ENCODE measurements at regions not wholly inside any gene's neighbourhood (a gene's known extent, or its start where the extent isn't known, plus 50 kb on each side); places are given as distances from the start of the nearest gene placed in this dataset.
"Not testable (repeated sequence)": the region's sequence is repeated elsewhere in the genome, so short reads cannot be mapped to it uniquely, and the experiment has no call there.

- peak; percentile 53 for DNase-seq
Measured at GRCh38 chr1:233790662-233791371, 113.7 kb upstream of the SLC35F3 start.

DNA sequence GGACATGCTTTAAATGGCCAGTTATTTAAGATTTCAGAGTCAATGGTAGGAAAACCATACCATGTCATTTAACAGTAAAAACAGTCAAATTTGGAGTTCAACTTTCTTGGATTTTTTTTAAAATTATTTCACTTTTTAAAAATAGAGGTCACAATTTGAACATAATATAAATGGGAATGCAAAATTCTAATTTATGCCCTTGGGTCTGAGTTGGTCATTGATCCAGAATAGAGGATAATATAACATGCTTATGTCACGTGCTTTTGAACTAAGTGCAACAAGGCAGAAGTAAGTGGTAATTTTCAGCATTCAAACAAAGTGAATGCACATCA, 113.1 kb upstream of the SLC35F3 start:
- no peak for DNase-seq

DNA sequence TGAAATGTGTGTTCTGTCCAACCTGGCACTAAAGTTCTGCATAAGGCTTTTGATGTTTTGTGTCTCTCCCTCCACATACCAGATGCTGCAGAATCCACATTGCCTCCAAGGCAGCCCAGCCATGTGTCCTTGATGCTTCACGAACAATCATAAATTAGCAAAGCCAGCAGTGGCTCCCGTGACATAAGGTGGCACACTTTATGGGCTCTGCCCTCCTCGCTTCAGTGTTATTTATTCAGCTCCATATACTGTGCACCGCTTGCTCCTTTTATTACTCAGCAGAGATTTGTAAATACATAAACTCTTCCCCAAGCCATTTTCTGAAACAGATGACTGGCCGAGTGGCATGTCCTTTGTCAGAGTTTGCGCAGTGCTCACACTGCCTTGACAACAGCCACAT, 112.8 kb upstream of the SLC35F3 start:
- DNase-seq = no peak

DNA sequence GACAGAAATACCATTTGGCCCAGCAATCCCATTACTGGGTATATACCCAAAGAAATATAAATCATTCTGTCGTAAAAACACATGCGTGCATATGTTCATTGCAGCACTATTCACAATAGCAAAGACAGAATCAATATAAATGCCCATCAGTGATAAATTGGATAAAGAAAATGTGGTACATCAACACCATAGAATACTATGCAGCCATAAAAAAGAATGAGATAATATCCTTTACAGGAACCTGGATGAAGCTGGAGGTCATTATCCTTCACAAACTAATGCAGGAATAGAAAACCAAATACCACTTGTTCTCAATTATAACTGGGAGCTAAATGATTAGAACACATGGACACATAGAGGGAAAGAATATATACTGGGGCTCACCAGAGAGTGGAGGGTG, 109.6 kb upstream of the SLC35F3 start:
- DNase-seq = no peak

DNA sequence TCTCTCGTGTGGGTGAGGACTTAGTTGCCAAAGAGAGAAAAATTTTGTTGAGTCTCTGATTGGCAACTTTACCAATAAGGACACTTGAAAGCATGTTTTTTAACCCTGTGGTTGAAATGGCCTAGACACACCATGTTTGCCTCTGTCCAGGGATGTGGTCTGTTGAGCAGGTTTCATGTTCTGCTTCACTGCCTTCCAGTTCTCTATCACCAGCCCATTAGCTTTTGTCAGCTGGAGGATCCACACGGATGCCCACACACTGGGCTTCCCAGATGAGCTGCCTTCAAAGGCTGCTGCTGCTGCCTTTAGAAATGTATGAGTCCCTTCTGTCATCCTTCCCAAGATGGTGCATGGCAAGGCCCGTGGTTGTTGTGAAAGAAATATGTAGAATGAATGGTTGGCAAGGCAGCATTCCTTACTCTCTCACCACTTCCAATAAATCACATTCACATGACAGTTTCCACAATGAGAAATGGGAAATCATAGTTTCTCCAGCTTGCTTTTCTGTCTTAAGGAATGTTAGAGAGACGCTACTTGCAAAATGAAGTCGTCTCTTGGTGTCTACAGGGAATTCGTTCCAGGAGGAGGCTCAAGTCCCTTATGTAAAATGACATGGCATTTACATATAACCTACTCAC, 108.2 kb upstream of the SLC35F3 start:
- no peak for DNase-seq

GRCh38 chr1:233802611-233803010, 101.9 kb upstream of the SLC35F3 start:
- no peak for DNase-seq

GRCh38 chr1:233805786-233806185, 98.7 kb upstream of the SLC35F3 start:
- DNase-seq = no peak

- no peak for DNase-seq
Measured at GRCh38 chr1:233815357-233815756, 89.1 kb upstream of the SLC35F3 start.

DNA sequence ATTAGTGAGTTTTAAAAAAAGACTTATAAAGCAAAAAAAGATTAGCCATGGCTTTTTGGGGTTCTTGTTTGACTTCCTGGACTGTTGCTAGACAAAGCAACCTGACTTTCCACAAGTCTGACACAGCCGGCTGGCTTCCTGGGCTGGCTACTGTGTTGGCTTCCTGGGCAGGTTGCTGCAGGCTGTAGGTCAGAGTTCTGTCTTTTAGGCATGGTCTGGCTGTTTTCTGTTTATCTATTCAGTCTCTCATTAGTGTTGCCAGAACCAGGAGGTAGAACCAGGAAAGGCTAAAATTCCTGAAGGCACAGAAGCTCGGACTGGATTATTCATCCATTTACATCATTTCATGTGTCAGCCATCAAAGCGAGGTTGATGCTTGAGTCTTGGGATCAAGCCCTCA, 88.6 kb upstream of the SLC35F3 start:
- DNase-seq = no peak

DNA sequence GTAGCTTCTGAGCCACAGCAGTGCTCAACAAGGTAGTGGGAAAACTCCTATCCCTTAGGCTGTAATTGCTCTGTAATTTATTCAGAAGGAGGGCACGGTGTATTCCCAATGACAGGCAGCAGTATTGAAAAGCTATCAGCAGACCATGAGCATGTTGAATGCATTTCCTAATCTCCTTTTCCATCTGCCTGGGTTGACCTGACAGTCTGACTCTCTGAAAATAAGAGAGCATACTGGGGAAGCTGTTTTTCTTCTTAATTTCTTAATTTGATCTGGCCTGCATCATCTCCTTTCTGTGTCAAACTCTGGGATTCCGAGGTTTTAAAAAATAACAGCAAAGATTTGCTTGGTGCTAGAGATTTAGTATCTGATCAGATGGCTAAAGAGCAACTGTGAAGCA, 88.1 kb upstream of the SLC35F3 start:
- DNase-seq = no peak

DNA sequence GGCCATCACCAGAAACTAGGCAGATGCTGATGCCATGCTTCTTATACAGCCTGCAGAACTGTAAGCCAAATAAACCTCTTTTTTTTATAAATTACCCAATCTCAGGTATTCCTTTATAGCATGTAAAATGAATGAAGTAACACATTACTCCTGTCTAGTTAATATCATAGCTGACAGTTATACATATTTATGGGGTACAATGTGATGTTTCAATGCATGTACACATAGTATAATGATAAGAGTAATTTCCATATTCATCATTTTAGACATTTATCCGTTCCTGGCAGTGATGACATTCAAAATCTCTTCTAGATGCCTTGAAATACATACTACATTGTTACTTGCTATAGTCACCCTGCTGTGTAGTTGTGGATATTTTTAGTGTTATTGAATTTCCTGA, 85.4 kb upstream of the SLC35F3 start:
- DNase-seq = no peak

DNA sequence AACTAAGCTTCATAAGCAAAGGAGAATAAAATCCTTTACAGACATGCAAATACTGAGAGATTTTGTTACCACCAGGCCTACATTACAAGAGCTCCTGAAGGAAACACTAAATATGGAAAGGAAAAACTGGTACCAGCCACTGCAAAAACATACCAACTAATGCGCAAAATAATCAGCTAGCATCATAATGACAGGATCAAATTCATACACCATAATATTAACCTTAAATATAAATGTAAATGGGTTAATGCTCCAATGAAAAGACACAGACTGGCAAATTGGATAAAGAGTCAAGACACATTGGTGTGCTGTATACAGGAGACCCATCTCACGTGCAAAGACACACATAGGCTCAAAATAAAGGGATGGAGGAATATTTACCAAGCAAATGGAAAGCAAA, 80.3 kb upstream of the SLC35F3 start:
- not testable (repeated sequence) for DNase-seq

DNA sequence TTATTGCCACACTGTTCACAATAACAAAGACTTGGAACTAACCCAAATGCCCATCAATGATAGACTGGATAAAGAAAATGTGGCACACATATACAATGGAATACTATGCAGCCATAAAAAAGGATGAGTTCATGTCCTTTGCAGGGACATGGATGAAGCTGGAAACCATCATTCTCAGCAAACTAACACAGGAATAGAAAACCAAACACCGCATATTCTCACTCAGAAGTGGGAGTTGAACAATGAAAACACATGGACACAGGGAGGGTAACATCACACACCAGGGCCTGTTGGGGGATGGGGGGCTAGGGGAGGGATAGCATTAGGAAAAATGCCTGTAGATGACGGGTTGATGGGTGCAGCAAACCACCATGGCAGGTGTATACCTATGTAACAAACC, 76.5 kb upstream of the SLC35F3 start:
- not testable (repeated sequence) for DNase-seq

DNA sequence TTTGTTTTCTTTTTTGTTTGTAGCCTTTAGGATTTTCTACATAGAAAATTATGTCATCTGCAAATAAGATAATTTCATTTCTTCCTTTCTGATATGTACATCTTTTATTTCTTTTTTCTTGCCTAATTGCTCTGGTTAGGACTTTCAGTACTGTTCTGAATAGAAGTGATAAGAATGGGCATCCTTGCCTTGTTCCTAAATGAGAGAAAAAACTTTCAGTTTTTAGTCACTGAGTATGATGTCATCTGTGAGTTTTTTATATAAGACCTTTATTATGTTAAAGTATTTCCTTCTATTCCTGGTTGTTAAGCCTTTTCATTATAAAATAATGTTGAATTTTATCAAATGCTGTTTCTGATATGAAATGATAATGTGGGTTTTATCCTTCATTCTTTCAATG, 76.0 kb upstream of the SLC35F3 start:
- no peak for DNase-seq

- no peak for DNase-seq
Measured at GRCh38 chr1:233834609-233835008, 69.9 kb upstream of the SLC35F3 start.

DNA sequence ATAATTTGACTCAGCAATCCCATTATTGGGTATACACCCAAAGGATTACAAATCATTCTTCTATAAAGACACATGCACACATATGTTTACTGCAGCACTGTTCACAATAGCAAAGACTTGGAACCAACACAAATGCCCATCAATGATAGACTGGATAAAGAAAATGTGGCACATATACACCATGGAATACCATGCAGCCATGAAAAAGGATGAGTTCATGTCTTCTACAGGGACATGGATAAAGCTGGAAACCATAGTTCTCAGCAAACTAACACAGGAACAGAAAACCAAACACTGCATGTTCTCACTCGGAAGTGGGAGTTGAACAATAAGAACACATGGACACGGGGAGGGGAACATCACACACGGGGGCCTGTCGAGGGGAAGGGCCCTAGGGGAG, 66.3 kb upstream of the SLC35F3 start:
- not testable (repeated sequence) for DNase-seq

DNA sequence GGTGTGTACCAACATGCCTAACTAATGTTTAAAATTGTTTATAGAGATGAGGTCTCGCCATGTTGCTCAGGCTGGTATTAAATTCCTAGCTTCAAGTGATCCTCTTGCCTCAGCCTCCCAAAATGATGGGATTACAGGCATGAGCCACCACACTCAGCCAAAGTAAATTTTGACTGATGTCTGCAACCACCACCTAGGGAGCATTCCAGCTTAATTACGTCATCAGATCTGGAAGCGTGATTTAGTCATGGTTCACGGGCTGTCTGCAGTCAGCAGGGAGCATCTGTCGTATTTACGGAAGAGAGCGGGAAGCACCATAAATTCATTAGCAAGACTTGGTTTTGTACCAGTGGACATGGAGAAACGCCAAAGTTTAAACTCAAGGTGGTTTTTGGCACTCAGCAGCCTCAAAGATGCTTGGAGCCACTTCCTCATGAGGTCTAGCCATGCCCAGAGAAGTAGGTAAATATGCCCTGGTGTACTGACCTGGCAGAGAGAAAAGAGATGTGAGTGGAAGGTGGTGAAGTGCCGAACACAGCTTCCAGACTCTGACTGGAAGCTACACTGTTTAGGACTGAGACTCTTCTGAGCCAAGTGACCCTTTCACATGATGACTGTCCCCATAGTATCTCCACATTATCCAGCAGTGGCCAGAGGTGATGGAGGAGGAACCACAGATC, 60.8 kb upstream of the SLC35F3 start:
- peak; percentile 54 for DNase-seq

GRCh38 chr1:233844275-233844674, 60.2 kb upstream of the SLC35F3 start:
- DNase-seq = no peak

DNA sequence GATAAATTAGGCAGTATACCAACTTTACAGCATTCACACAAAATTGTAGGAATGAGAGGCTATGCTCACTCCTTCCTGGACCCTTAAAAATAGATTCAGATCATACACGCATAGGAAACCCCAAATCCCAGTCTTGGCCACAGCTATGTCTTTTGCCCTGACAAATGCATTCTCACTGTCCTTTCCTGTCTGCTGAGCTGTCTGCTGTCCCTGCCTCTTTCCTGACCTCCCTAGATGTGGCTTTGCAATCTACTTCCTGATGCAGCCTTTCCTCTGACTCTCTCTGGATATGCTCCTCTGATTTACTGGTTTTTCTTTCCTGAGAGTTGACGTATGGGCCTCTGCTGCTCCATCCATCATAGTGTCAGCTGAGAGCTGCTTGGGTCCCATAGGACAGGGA, 59.8 kb upstream of the SLC35F3 start:
- DNase-seq = peak; percentile 5

Measured in fibroblast of skin of right quadriceps (primary cell).